ENCODE measurements at regions not wholly inside any gene's neighbourhood (a gene's known extent, or its start where the extent isn't known, plus 50 kb on each side); places are given as distances from the start of the nearest gene placed in this dataset.

DNA sequence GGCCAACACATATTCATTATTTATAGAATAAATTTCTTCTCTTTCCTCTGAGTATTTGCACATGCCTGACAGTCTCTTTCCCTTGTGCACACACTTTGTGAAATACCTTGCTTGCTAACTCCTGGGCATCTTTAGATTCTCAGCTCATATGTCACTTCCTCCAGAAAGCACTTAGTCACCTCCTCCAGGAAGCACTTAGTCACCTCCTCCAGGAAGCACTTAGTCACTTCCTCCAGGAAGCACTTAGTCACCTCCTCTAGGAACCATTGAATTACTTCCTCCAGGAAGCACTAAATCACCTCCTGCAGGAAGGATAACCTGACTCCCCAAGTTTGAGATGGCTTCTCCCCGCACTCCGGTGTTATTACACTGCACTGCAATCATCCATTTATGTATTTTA lies 462.5 kb upstream of the EEF2KMT start:
- no peak overlapping the region for H3K56ac ChIP-seq (ENCODE audit: extremely low read depth, insufficient read depth, low read length)
- no peaks in the 10 kb centered on the region for H3K4me1 ChIP-seq (ENCODE audit: control insufficient read depth, insufficient read depth, low read length)
- no peak overlapping the region for H3K4me3 ChIP-seq (ENCODE audit: insufficient read depth, low read depth, low read length)
- H3K79me1 ChIP-seq (ENCODE audit: low read depth in 1 of 2, low read length in 2 of 2) = no peaks in the 10 kb centered on the region
- POLR2A ChIA-PET (ENCODE audit: unreplicated experiment) = no interaction called here
- in situ Hi-C loops (cut with MboI; ENCODE audit: low sequenced_read_pairs) = loop anchor here (25.0 kb wide), 1 partner anchor 102 kb away; no protein-coding TSS in a partner anchor
- dilution Hi-C loops (cut with HindIII; ENCODE audit: low sequenced_read_pairs, unreplicated experiment) = no loop called here
- peaks cover 16% of the 10 kb centered on the region for H3K9me3 ChIP-seq (ENCODE audit: control insufficient read depth, insufficient read depth, low read length)
- H2BK5ac ChIP-seq (ENCODE audit: low read depth, low read length, poor library complexity, severe bottlenecking) = no peak overlapping the region
- no peak overlapping the region for H2AK9ac ChIP-seq (replicated peaks; ENCODE audit: low read depth, low read length, poor library complexity)
- no peak overlapping the region for H3K9ac ChIP-seq (ENCODE audit: low read depth, low read length)
- H3K14ac ChIP-seq (replicated peaks; ENCODE audit: low read depth, low read length) = no peak overlapping the region
- no peaks in the 10 kb centered on the region for H3K36me3 ChIP-seq (ENCODE audit: control insufficient read depth, insufficient read depth, low read length)
- DNase-seq = no peak
- H2BK20ac ChIP-seq (ENCODE audit: low read depth, low read length) = no peak overlapping the region
- H3K18ac ChIP-seq (ENCODE audit: low read depth, low read length) = no peak overlapping the region
- no CpG with 5 or more reads among the region's 2 CpGs for WGBS, 2 experiments (ENCODE audit: extremely low coverage in 2 of 2, insufficient read length in 1 of 2)
- no peak overlapping the region for H4K5ac ChIP-seq (ENCODE audit: low read depth, low read length)
- no peaks in the 10 kb centered on the region for H3K27me3 ChIP-seq (ENCODE audit: control insufficient read depth, insufficient read depth, low read length)
- H3K4ac ChIP-seq (ENCODE audit: low read depth, low read length) = no peak overlapping the region
- H2AK5ac ChIP-seq (ENCODE audit: low read depth, low read length) = no peak overlapping the region
- no peak overlapping the region for H2AFZ ChIP-seq (replicated peaks; ENCODE audit: low read length, poor library complexity)
- no peak for ATAC-seq (ENCODE audit: low read depth)
- no peaks in the 10 kb centered on the region for H4K20me1 ChIP-seq (ENCODE audit: insufficient read depth, low read length)
- no peak overlapping the region for H3K4me2 ChIP-seq (ENCODE audit: low read depth, low read length)
- intact Hi-C loops (cut with micrococcal nuclease) = no loop called here
- H3K9me1 ChIP-seq (ENCODE audit: insufficient read depth, low read length) = no peaks in the 10 kb centered on the region
- H4K91ac ChIP-seq (ENCODE audit: insufficient read depth, low read depth, low read length) = no peak overlapping the region
- no peak overlapping the region for H3K27ac ChIP-seq (ENCODE audit: insufficient read depth, low read length)
- no TSS peak for BruUV-seq (replicated peaks)
- H3K23ac ChIP-seq (ENCODE audit: low read depth, low read length) = no peak overlapping the region
- H2BK15ac ChIP-seq (ENCODE audit: low read depth, low read length) = no peak overlapping the region
- H4K8ac ChIP-seq (ENCODE audit: low read depth in 2 of 2, low read length in 2 of 2) = no peak overlapping the region
- CTCF ChIA-PET = no interaction called here
- no peak overlapping the region for H2BK120ac ChIP-seq (ENCODE audit: low read depth, low read length)
- TF ChIP-seq, protein P1, sequence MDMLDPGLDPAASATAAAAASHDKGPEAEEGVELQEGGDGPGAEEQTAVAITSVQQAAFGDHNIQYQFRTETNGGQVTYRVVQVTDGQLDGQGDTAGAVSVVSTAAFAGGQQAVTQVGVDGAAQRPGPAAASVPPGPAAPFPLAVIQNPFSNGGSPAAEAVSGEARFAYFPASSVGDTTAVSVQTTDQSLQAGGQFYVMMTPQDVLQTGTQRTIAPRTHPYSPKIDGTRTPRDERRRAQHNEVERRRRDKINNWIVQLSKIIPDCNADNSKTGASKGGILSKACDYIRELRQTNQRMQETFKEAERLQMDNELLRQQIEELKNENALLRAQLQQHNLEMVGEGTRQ (IDR thresholded peaks at IDR 0.05; ENCODE audit: low read depth, low read length) = no peak
- no peak for TF ChIP-seq SMC3 (IDR thresholded peaks at IDR 0.05; ENCODE audit: low read depth, low read length)
- TF ChIP-seq MAFK (IDR thresholded peaks at IDR 0.05; ENCODE audit: low read depth, low read length) = no peak
- no peak for TF ChIP-seq MAZ (IDR thresholded peaks at IDR 0.05; ENCODE audit: borderline replicate concordance, low read depth, low read length)
- no peak for TF ChIP-seq RFX5 (IDR thresholded peaks at IDR 0.05; ENCODE audit: low read depth, low read length)
- no peak for TF ChIP-seq FOS (IDR thresholded peaks at IDR 0.05; ENCODE audit: low read depth, low read length)
- no peak for TF ChIP-seq CEBPB (IDR thresholded peaks at IDR 0.05; ENCODE audit: low read depth, low read length)
- no peak for TF ChIP-seq RAD21 (IDR thresholded peaks at IDR 0.05; ENCODE audit: low read length)
- TF ChIP-seq MXI1 (IDR thresholded peaks at IDR 0.05; ENCODE audit: borderline replicate concordance, low read depth, low read length) = no peak
- TF ChIP-seq NFE2L2 (IDR thresholded peaks at IDR 0.05; ENCODE audit: low read depth, low read length) = no peak
- TF ChIP-seq BHLHE40 (IDR thresholded peaks at IDR 0.05; ENCODE audit: low read depth, low read length) = no peak
- no peak for TF ChIP-seq RCOR1 (IDR thresholded peaks at IDR 0.05; ENCODE audit: insufficient replicate concordance, low read length)
- TF ChIP-seq CTCF (conservative IDR thresholded peaks at IDR 0.05; ENCODE audit: low read depth, low read length) = no peak
- TF ChIP-seq POLR2A (IDR thresholded peaks at IDR 0.05; ENCODE audit: low read depth, low read length) = no peak
